Hepatocyte (in vitro differentiated cells): ENCODE measurements at regions not wholly inside any gene's neighbourhood (a gene's known extent, or its start where the extent isn't known, plus 50 kb on each side); places are given as distances from the start of the nearest gene placed in this dataset.
"Not testable (repeated sequence)": the region's sequence is repeated elsewhere in the genome, so short reads cannot be mapped to it uniquely, and the experiment has no call there.

ENCODE experiments used
- DNase-seq: peaks from one replicate; pipeline ENCODE4 v3.0.0-alpha.2; 2016; ENCODE audit warnings: low spot score
- H2AFZ ChIP-seq: fragments of 200-600 bp; sonication (generic); 2 replicates; pipeline ENCODE4 v1.6.0; 2016; ENCODE audit warnings: antibody characterized with exemption, mild to moderate bottlenecking
- H3K27ac ChIP-seq: fragments of 200-600 bp; sonication (generic); 2 replicates; pipeline ENCODE4 v1.5.1; 2016; ENCODE audit warnings: mild to moderate bottlenecking
- H3K27me3 ChIP-seq: fragments of 200-600 bp; sonication (generic); 2 replicates; pipeline ENCODE4 v1.6.1; 2016
- H3K36me3 ChIP-seq: fragments of 200-600 bp; sonication (generic); replicated peaks from 2 replicates; pipeline ENCODE4 v1.5.1; 2016; ENCODE audit warnings: low read depth; ENCODE audit not compliant: insufficient read depth
- H3K4me1 ChIP-seq: fragments of 200-600 bp; sonication (generic); 2 replicates; pipeline ENCODE4 v1.5.1; 2016; ENCODE audit warnings: mild to moderate bottlenecking, moderate library complexity; ENCODE audit not compliant: insufficient read depth
- H3K4me2 ChIP-seq: fragments of 200-600 bp; sonication (generic); 2 replicates; pipeline ENCODE4 v1.6.0; 2016
- H3K4me3 ChIP-seq: fragments of 200-600 bp; sonication (generic); 2 replicates; pipeline ENCODE4 v1.5.1; 2016; ENCODE audit warnings: mild to moderate bottlenecking
- H3K79me2 ChIP-seq: fragments of 200-600 bp; sonication (generic); 2 replicates; pipeline ENCODE4 v1.6.0; 2017; ENCODE audit warnings: mild to moderate bottlenecking
- H3K9me2 ChIP-seq: fragments of 200-600 bp; sonication (generic); replicated peaks from 2 replicates; pipeline ENCODE4 v1.6.0; 2017; ENCODE audit warnings: mild to moderate bottlenecking; ENCODE audit not compliant: insufficient read depth
- H3K9me3 ChIP-seq: fragments of 200-600 bp; sonication (generic); 2 replicates; pipeline ENCODE4 v1.5.1; 2016; ENCODE audit warnings: low read depth, mild to moderate bottlenecking
- H4K20me1 ChIP-seq: fragments of 200-600 bp; sonication (generic); 2 replicates; pipeline ENCODE4 v1.6.0; 2016; ENCODE audit warnings: mild to moderate bottlenecking; ENCODE audit not compliant: insufficient read depth, poor library complexity, severe bottlenecking
- CTCF ChIP-seq: fragments of 200-600 bp; sonication (generic); IDR thresholded peaks from 2 replicates; pipeline ENCODE4 v1.5.1; 2016; ENCODE audit warnings: antibody characterized with exemption, mild to moderate bottlenecking; ENCODE audit not compliant: poor library complexity
- EZH2 ChIP-seq: fragments of 200-600 bp; sonication (generic); IDR thresholded peaks from 2 replicates; pipeline ENCODE4 v1.6.1; 2016; ENCODE audit warnings: antibody characterized with exemption, mild to moderate bottlenecking, borderline replicate concordance
- EZH2phosphoT487 ChIP-seq: fragments of 200-600 bp; sonication (generic); IDR thresholded peaks from one replicate; pipeline ENCODE4 v1.6.1; 2018; ENCODE audit warnings: antibody characterized with exemption, mild to moderate bottlenecking, low read depth, moderate library complexity; ENCODE audit not compliant: unreplicated experiment, severe bottlenecking
- WGBS: methylation state at CpG from one replicate; pipeline ENCODE4 v1.1.6; 2016; ENCODE audit warnings: low lambda C conversion rate; ENCODE audit errors: missing lambda C conversion rate; 5-methylcytosine and 5-hydroxymethylcytosine counted together

DNA sequence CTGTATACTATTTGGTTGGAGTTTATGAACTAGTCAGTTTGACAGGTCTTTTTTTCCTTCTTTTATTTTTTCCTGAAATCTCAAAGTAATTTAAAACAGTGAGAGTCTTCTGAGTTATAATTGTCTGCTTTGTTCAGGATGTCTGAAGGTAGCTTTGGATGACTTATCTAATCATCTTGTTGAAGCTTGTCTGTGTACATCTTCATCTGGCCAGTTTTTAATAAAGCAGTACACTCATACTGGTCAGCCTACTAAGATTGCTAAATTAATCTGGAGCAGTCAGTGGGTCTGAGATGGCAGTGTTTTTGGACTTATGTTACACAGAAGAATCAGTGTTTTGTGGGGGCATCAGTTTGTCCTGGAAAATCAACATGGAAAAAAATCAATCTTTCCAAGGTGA lies 482.4 kb downstream of the CDH10 start:
- no peak for TF ChIP-seq CTCF
- TF ChIP-seq EZH2phosphoT487, result no peak
- TF ChIP-seq EZH2, result no peak
- H4K20me1 ChIP-seq, result no peaks in the 10 kb centered on the region
- H3K4me3 ChIP-seq, result no peak overlapping the region
- H2AFZ ChIP-seq, result no peak overlapping the region
- no peak for DNase-seq
- no peaks in the 10 kb centered on the region for H3K9me2 ChIP-seq
- no peaks in the 10 kb centered on the region for H3K4me1 ChIP-seq
- H3K9me3 ChIP-seq, result no peaks in the 10 kb centered on the region
- no peaks in the 10 kb centered on the region for H3K36me3 ChIP-seq
- H3K79me2 ChIP-seq, result no peaks in the 10 kb centered on the region
- H3K4me2 ChIP-seq, result no peak overlapping the region
- no peaks in the 10 kb centered on the region for H3K27me3 ChIP-seq
- H3K27ac ChIP-seq, result no peak overlapping the region

- Histone ChIP-seq H3K9me3 (no peaks in the 10 kb centered on the region), H3K4me3 (no peak overlapping the region), H3K27ac (no peak overlapping the region), H3K36me3 (no peaks in the 10 kb centered on the region), H3K4me2 (no peak overlapping the region), H3K4me1 (no peaks in the 10 kb centered on the region), H2AFZ (no peak overlapping the region), H3K9me2 (no peaks in the 10 kb centered on the region), H3K79me2 (no peaks in the 10 kb centered on the region), H4K20me1 (no peaks in the 10 kb centered on the region), H3K27me3 (no peaks in the 10 kb centered on the region)
- TF ChIP-seq EZH2phosphoT487, result no peak
- TF ChIP-seq EZH2, result no peak
- no peak for TF ChIP-seq CTCF
- DNase-seq, result peak; percentile 6
- 68% methylated on average over 2 of the region's 2 CpGs for WGBS
These were observed 481.7 kb downstream of the CDH10 start for GRCh38 chr5:24163091-24163490.

DNA sequence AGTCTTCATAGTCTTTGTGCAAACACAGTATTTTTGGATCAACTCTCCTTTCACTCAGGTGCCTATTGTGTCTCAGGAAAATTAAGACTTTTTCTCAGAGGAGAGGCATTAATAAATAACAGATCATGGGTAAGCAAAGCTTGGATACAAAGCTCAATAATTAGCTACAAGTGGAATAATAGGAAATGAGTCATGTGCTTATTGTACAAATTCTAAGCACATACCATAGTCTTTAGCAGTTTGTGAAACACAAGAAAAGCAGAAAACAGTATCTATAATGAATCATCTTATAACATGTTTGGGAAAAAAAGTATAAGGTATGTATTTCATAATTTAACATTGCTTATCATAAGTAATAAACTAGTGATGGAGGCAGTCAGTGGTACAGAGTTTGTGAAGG lies 477.0 kb downstream of the CDH10 start:
- Histone ChIP-seq H3K9me3 (no peaks in the 10 kb centered on the region), H2AFZ (no peak overlapping the region), H3K79me2 (no peaks in the 10 kb centered on the region), H3K4me2 (no peak overlapping the region), H3K27ac (no peak overlapping the region), H3K9me2 (no peaks in the 10 kb centered on the region), H4K20me1 (no peaks in the 10 kb centered on the region), H3K4me3 (no peak overlapping the region), H3K36me3 (no peaks in the 10 kb centered on the region), H3K4me1 (no peaks in the 10 kb centered on the region), H3K27me3 (no peaks in the 10 kb centered on the region)
- TF ChIP-seq EZH2 (no peak), EZH2phosphoT487 (no peak), CTCF (no peak)
- no peak for DNase-seq

DNA sequence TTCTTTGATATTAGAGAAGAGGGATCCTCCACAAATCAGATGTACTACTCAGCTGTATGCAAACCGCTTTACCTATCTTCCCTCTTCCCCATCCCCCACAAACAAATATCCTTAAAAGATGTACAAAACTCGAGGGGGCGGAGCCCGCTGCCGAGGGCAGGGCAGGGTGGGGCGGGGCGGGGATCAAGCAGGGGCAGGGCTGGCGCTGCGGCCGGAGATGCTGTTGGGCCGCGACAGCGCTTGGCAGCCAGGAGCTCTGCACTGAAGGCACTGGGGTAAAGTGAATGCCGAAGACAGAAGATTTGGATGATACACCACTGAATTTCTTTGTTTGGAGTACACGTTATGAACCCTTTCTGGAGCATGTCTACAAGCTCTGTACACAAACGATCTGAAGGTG lies 474.8 kb downstream of the CDH10 start:
- WGBS, result 92% methylated on average over 16 of the region's 16 CpGs
- TF ChIP-seq EZH2phosphoT487 (no peak), CTCF (no peak), EZH2 (no peak)
- Histone ChIP-seq H3K4me3 (no peak overlapping the region), H3K79me2 (no peaks in the 10 kb centered on the region), H3K4me1 (no peaks in the 10 kb centered on the region), H3K27me3 (no peaks in the 10 kb centered on the region), H3K4me2 (no peak overlapping the region), H3K36me3 (no peaks in the 10 kb centered on the region), H2AFZ (no peak overlapping the region), H3K9me2 (no peaks in the 10 kb centered on the region), H4K20me1 (no peaks in the 10 kb centered on the region), H3K9me3 (no peaks in the 10 kb centered on the region), H3K27ac (no peak overlapping the region)
- no peak for DNase-seq

- 81% methylated on average over 2 of the region's 2 CpGs for WGBS
- not testable (repeated sequence) for H2AFZ ChIP-seq
These were observed 473.8 kb downstream of the CDH10 start for GRCh38 chr5:24170930-24171329.

More at GRCh38 chr5:24170930-24171329, 473.8 kb downstream of the CDH10 start:
- DNase-seq, H3K4me1 ChIP-seq, H3K9me2 ChIP-seq, H3K36me3 ChIP-seq, H3K9me3 ChIP-seq, H3K27ac ChIP-seq, H3K79me2 ChIP-seq, H3K27me3 ChIP-seq, H3K4me3 ChIP-seq, H3K4me2 ChIP-seq, H4K20me1 ChIP-seq: not testable (repeated sequence)
